ENCODE measurements at regions not wholly inside any gene's neighbourhood (a gene's known extent, or its start where the extent isn't known, plus 50 kb on each side); places are given as distances from the start of the nearest gene placed in this dataset.

DNA sequence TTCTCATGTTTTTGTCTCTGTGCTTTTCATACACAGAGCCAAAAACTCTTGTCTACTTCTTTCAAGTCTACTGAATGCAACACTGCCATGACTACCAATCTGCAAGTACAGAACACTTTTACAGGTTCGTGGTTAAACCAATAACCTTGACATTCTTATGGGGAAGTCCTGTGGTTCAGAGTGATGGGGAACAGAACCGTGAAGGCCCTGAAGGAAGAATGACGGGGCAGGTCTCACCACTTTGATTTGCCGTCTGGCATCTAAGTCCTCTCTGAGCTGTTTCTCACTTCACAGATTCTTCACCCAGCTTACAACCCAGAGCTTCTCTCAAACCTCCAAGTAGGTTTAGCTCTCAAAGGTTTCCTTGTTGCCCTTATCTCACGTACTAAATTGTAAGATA, 117.5 kb upstream of the SNTG2 start:
- no peak for TF ChIP-seq POLR2A (IDR thresholded peaks at IDR 0.05)
- no peak for TF ChIP-seq CTCF (IDR thresholded peaks at IDR 0.05)
